DMS114 treated with DMSO at 0.1 percent for 48 hours (cell line): ENCODE measurements at regions not wholly inside any gene's neighbourhood (a gene's known extent, or its start where the extent isn't known, plus 50 kb on each side); places are given as distances from the start of the nearest gene placed in this dataset.

Experiments used
- DNase-seq: peaks from one replicate; lab custom pipeline; 2025; ENCODE audit not compliant: unreplicated experiment; lab: John Stamatoyannopoulos, UW

GRCh38 chr3:175898194-175898593, 1039.1 kb downstream of the NAALADL2 start:
- no peak for DNase-seq

DNA sequence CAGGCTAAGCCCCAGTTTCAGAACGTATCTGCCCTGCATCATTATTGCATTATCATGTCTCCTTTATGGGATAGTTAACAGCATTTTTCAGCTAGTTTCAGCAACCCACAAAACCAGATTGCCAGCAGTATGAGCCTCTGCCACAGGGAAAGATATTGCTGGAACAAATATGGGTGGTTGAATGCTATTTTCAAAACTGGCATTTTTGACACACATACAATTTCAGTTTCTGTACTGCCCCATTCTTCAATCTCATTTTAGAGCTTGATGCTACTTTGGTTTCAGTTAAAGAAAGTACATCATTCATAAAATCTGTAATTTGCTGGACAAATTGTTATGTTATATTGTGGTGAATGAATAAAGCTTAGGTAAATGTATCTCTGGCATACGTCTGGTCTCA, 1037.5 kb downstream of the NAALADL2 start:
- DNase-seq, result no peak

GRCh38 chr3:175895731-175896130, 1036.6 kb downstream of the NAALADL2 start:
- DNase-seq, result no peak

- no peak for DNase-seq
These were observed 1034.4 kb downstream of the NAALADL2 start for GRCh38 chr3:175893566-175893965.

DNA sequence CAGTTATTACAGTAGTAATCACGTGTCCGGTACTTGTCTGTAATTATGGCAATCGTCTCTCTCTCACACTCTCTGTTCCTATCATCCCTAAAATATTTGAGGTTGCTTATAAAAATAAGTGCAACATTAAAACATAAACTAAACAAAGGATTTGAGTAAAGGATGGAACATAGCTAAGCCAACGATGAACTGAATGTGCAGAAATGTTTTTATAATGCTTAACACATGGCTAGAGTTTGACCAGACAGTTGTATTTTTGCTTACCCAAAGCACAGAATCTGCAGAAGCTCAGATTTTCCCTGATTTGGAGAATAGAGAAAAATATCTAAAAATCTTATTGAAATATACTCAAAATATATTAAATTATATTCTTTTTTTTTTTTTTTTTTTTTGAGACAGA, 1030.9 kb downstream of the NAALADL2 start:
- no peak for DNase-seq

DNA sequence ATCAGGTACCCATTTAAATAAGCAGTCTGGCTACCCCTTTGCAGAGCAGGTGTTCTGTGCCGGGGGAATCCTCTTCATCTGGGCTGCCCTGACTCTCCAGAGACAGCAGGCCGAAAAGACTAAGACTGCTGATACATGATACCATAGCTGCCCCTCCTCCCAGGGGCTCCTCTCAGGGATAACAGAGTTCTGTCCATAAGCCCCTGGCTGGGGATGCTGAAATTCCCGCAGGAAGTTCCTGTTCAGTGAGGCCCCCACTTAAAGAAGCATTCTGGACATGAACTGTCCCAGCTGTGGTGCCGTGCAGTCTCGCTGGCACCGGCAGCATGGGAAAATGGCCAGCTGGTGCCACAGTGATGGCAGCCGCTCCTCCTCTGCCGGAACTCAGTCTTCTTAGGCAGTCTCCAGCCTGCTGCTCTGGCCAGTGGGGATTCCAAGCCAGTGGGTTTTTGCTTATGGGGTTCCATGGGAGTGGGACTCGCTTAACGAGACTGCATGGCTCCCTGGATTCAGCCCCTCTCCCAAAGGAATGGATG, 1026.2 kb downstream of the NAALADL2 start:
- DNase-seq, result no peak

GRCh38 chr3:175879417-175879816, 1020.3 kb downstream of the NAALADL2 start:
- DNase-seq, result no peak

DNA sequence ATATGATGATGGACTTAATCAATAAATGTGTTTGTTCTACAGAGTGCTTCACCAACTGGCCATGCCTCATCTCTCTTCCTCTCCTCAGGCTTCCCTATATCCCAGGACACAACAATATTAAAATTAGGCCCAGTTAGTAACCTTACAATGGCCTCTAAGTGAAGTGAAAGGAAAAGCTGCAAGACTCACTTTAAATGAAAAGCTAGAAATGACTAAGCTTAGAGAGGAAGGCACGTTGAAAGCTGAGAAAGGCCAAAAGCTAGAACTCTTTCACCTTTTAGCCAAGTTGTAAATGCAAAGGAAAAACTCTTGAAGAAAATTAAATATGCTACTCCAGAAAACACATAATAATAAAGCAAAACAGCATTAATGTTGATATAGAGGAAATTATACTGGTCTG, 1010.3 kb downstream of the NAALADL2 start:
- no peak for DNase-seq

DNA sequence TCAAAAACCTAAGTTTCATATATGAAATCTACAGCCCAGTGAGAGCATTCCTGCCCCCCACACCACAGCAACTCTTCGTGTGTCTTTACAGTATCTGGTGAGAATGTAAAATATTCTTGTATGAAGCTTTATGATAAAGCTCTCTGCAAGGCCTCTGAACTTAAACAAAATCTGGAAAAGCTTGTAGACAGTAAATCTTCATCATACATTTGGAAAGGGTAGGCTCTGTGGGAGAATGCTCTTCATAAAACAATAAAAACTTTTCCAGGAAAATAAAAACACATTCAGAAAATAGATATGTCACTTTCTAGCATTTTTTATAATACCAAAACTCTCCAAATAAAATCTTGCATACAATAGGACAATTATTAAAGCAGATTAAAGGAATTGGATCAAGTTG, 1009.5 kb downstream of the NAALADL2 start:
- DNase-seq, result no peak

- no peak for DNase-seq
These were observed 1006.6 kb downstream of the NAALADL2 start for GRCh38 chr3:175865724-175866123.

- no peak for DNase-seq
These were observed 1002.8 kb downstream of the NAALADL2 start for GRCh38 chr3:175861916-175862315.
